Mesothelial cell of epicardium (in vitro differentiated cells): ENCODE measurements at regions not wholly inside any gene's neighbourhood (a gene's known extent, or its start where the extent isn't known, plus 50 kb on each side); places are given as distances from the start of the nearest gene placed in this dataset.
"Not testable (repeated sequence)": the region's sequence is repeated elsewhere in the genome, so short reads cannot be mapped to it uniquely, and the experiment has no call there.

ENCODE experiments used
- DNase-seq, 2 experiments: peaks; one replicate each; pipeline ENCODE4 v3.0.0; 2021; ENCODE audit warnings: low spot score in 2 of 2; ENCODE audit not compliant: unreplicated experiment in 2 of 2
- H3K27ac Mint-ChIP-seq: 2 replicates; pipeline ENCODE4 v1.8.0; 2021; ENCODE audit warnings: mixed read lengths
- H3K27me3 Mint-ChIP-seq: 2 replicates; pipeline ENCODE4 v1.8.0; 2021; ENCODE audit warnings: low read depth, mixed read lengths
- H3K36me3 Mint-ChIP-seq: 2 replicates; pipeline ENCODE4 v1.8.0; 2021; ENCODE audit warnings: mixed read lengths
- H3K4me1 Mint-ChIP-seq: 2 replicates; pipeline ENCODE4 v1.8.0; 2021; ENCODE audit warnings: mixed read lengths
- H3K4me3 Mint-ChIP-seq: 2 replicates; pipeline ENCODE4 v1.8.0; 2021; ENCODE audit warnings: mild to moderate bottlenecking, moderate library complexity, mixed read lengths
- H3K9me3 Mint-ChIP-seq: 2 replicates; pipeline ENCODE4 v1.8.0; 2021; ENCODE audit warnings: mixed read lengths
- TF ChIP-seq, protein P1 (sequence below): fragments of 200-600 bp; sonication (generic); IDR thresholded peaks from one replicate; pipeline ENCODE4 v1.5.0; 2021; ENCODE audit warnings: antibody characterized with exemption; ENCODE audit not compliant: unreplicated experiment

DNA sequence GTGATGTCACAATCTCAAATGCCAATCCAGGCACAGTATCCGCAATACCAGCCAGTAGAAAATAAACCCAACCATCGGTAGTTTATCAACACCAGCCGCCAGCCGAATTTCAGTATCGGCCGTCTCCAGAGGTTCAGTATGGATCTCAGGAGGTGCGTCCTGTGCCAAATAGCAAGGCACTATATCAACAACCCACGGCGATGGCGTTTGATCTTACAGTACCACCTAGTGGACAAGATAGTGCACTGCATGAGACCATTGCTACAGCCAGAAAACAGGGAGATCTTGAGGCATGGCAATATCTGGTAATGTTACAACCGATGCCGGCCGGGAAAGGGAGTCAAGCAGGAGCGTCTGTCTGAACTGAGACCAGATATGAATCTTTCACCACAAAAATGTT, 121.8 kb upstream of the DRD5 start:
- TF ChIP-seq, protein P1, sequence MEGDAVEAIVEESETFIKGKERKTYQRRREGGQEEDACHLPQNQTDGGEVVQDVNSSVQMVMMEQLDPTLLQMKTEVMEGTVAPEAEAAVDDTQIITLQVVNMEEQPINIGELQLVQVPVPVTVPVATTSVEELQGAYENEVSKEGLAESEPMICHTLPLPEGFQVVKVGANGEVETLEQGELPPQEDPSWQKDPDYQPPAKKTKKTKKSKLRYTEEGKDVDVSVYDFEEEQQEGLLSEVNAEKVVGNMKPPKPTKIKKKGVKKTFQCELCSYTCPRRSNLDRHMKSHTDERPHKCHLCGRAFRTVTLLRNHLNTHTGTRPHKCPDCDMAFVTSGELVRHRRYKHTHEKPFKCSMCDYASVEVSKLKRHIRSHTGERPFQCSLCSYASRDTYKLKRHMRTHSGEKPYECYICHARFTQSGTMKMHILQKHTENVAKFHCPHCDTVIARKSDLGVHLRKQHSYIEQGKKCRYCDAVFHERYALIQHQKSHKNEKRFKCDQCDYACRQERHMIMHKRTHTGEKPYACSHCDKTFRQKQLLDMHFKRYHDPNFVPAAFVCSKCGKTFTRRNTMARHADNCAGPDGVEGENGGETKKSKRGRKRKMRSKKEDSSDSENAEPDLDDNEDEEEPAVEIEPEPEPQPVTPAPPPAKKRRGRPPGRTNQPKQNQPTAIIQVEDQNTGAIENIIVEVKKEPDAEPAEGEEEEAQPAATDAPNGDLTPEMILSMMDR, result peak; percentile 78
- not testable (repeated sequence) for H3K9me3 Mint-ChIP-seq, H3K27ac Mint-ChIP-seq, DNase-seq, H3K36me3 Mint-ChIP-seq
- Mint-ChIP-seq H3K4me1 (peaks cover 14% of the 10 kb centered on the region), H3K4me3 (peak overlapping the region; percentile 26), H3K27me3 (peaks cover 17% of the 10 kb centered on the region)

DNA sequence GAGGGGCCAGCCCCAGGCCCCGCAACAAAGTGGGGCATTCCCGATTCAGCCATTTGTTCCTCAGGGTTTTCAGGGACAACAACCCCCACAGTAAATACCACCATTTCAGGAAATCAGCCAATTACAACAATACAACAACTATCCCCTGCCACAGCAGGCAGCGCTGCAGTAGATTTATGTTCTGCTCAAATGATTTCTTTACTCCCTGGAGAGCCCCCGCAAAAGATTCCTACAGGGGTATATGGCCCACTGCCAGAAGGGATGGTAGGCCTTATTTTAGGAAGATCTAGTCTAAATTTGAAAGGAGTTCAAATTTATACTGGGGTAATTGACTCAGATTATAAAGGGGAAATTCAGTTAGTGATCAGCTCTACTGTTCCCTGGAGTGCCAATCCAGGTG, 120.5 kb upstream of the DRD5 start:
- not testable (repeated sequence) for H3K4me3 Mint-ChIP-seq, H3K27ac Mint-ChIP-seq, H3K9me3 Mint-ChIP-seq, DNase-seq, H3K36me3 Mint-ChIP-seq
- peaks cover 14% of the 10 kb centered on the region for H3K4me1 Mint-ChIP-seq
- H3K27me3 Mint-ChIP-seq, result peaks cover 17% of the 10 kb centered on the region

DNA sequence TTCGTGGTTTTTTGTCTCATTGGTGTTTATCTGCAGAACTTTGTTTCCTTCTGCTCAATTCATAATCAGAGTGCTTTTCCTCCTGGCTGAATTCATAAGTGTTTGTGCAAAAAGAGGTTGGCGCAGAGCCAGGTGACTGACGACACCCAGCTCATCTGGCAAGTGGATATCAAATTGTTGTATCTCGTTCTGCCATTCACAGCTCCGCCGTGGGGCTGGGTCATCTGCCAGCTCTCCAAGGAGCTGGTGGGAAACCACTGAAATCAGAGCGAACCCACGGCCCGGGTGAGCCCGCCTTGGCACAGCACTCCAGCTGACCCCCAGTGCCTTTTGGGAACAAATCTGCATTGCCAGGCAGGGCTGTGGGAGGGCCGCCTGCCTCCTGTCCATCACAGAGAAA, 110.7 kb upstream of the DRD5 start:
- not testable (repeated sequence) for H3K27ac Mint-ChIP-seq, H3K4me1 Mint-ChIP-seq, H3K4me3 Mint-ChIP-seq, H3K9me3 Mint-ChIP-seq, H3K36me3 Mint-ChIP-seq
- peak; percentile 26 to 57 for DNase-seq
- H3K27me3 Mint-ChIP-seq, result peaks cover 15% of the 10 kb centered on the region

DNA sequence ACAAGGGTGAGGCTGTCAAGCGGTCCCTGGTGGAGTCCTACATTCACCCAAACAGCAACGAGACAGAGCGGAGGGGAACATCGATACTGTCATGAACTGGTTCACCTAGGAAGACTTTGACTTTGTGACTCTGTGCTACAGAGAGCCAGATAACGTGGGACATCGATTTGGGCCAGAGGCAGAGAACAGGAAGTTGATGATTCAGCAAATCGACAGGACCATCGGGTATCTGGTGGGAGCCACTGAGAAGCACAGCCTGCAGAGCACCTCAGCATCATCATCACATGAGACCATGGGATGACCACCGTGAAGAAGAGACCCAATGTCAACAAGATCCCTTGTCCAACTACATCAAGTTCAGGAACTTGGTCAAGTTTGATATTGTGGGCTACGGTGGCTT, 104.1 kb upstream of the DRD5 start:
- H3K27me3 Mint-ChIP-seq, H3K4me1 Mint-ChIP-seq, H3K27ac Mint-ChIP-seq, H3K4me3 Mint-ChIP-seq, H3K36me3 Mint-ChIP-seq, H3K9me3 Mint-ChIP-seq, DNase-seq: not testable (repeated sequence)

DNA sequence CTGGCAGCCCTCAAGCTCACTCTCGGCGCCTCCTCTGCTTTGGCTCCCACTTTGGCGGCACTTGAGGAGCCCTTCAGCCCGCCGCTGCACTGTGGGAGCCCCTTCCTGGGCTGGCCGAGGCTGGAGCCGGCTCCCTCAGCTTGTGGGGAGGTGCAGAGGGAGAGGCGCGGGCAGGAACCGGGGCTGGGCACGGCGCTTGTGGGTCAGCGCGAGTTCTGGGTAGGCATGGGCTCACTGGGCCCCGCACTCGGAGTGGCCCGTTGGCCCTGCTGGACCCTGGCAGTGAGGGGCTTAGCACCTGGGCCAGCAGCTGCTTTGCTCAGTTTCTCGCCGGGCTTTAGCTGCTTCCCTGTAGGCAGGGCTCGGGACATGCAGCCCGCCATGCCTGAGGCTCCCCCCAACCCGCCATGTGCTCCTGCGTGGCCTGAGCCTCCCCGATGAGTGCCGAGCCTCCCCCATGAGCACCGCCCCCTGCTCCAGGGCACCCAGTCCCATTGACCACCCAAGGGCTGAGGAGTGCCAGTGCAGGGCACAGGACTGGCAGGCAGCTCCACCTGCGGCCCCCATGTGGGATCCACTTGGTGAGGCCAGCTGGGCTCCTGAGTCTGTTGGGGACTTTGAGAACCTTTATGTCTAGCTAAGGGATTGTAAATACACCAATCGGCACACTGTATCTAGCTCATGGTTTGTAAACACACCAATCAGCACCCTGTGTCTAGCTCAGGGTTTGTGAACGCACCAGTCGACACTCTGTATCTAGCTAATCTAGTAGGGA, 101.5 kb upstream of the DRD5 start:
- no peak for DNase-seq
- Mint-ChIP-seq H3K27ac (no peak overlapping the region), H3K4me1 (peaks cover under 1% of the 10 kb centered on the region), H3K36me3 (no peaks in the 10 kb centered on the region), H3K4me3 (no peak overlapping the region), H3K9me3 (no peaks in the 10 kb centered on the region), H3K27me3 (peaks cover 3% of the 10 kb centered on the region)
- TF ChIP-seq, protein P1, result no peak

DNA sequence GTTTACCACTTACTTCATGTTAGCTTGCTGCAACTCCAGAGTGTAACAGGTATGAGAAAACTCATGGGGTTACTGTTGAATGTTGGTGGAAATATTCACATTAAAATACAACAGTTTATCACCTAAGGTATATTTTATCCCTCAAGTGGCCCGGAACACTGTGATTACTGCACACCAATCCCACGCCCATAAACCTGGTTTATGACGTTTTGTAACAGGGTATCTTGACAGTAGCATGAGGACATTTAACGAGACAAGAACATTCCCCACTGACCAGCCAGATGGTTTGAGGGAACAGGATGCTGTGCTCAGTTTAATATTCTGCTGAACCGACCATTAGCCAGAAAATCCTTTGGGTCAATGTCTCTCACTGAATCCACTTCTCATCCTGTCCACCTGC, 98.3 kb upstream of the DRD5 start:
- not testable (repeated sequence) for DNase-seq, H3K4me3 Mint-ChIP-seq, H3K4me1 Mint-ChIP-seq, H3K36me3 Mint-ChIP-seq, H3K27ac Mint-ChIP-seq, H3K9me3 Mint-ChIP-seq
- peaks cover 10% of the 10 kb centered on the region for H3K27me3 Mint-ChIP-seq

DNA sequence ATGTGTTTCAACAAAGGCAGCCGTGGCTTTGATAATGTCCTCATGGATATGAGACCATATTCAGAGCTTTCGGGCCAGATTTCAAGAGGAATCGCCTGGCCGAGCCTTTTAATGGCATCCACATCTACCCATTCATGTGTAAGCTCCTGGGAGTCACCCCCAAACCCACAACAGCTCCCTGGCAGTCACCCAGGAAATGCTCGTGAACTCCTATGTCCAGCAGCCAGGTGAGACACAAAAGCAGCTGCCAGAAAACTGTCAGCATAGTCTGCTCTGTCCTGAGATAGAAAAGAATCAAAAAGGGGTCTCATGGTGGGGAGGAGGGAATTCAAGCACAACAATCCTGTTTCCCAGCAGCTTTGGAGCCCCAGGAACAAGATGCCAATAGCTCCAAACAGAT, 96.4 kb upstream of the DRD5 start:
- not testable (repeated sequence) for H3K27ac Mint-ChIP-seq, H3K9me3 Mint-ChIP-seq

DNA sequence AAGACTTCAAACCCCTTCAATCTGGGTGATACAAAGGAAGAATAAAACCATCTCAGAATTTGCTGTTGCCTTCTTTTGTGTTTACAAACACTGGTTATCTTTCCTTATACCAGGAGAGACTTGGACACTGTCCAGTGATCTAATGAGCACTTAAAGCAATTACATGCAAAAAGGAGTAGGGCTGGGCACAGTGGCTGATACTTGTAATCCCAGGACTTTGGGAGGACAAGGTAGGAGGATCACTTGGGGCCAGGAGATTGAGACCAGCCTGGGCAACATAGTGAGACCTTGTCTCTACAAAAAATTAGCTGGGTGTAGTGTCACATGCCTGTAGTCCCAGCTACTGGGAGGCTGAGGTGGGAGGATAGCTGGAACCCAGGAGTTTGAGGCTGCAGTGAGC, 95.7 kb upstream of the DRD5 start:
- Mint-ChIP-seq H3K27ac (no peak overlapping the region), H3K4me1 (peaks cover 16% of the 10 kb centered on the region), H3K9me3 (no peaks in the 10 kb centered on the region), H3K36me3 (no peaks in the 10 kb centered on the region), H3K27me3 (peaks cover 10% of the 10 kb centered on the region), H3K4me3 (no peak overlapping the region)
- TF ChIP-seq, protein P1, result no peak
- DNase-seq, result no peak

More for the DNA sequence above, 96.4 kb upstream of the DRD5 start:
- peaks cover 10% of the 10 kb centered on the region for H3K27me3 Mint-ChIP-seq
- not testable (repeated sequence) for H3K36me3 Mint-ChIP-seq, H3K4me3 Mint-ChIP-seq, DNase-seq
- peaks cover 12% of the 10 kb centered on the region for H3K4me1 Mint-ChIP-seq

DNA sequence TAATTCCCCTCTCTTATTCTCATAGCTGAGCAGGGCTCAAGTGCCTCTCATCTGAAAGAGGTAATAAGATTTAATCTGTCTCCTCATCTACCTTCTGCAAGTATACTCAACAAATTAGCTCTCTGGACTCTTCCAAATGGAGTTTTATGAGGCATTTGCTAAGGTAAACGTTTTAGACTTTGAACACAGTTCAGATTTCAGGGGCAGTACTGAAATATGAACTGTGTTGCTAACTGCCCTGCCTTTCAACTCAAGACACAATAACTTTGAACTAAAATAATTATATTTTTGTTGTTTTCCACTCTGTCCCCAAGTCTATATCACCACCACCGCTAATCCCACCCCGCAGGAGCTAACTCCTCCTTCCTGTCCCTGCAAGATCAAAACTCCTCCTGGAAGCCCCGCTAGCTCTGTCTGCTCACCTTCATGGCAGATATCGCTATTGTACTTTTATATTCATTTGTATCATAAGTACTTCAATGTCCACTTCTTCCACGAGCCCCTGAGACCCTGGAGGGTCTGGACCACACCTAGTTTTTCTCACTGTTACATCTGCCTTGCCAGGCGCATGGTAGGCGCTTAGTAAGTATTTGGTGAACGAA, 90.7 kb upstream of the DRD5 start:
- Mint-ChIP-seq H3K27ac (peak overlapping the region; percentile 85), H3K4me3 (peak overlapping the region; percentile 79), H3K4me1 (peaks cover 15% of the 10 kb centered on the region)
- not testable (repeated sequence) for H3K9me3 Mint-ChIP-seq, H3K27me3 Mint-ChIP-seq, DNase-seq, H3K36me3 Mint-ChIP-seq
